Esophagus muscularis mucosa (tissue), 3 donors: ENCODE measurements at regions not wholly inside any gene's neighbourhood (a gene's known extent, or its start where the extent isn't known, plus 50 kb on each side); places are given as distances from the start of the nearest gene placed in this dataset.

ENCODE experiments used
- CTCF ChIP-seq, 3 experiments: fragments of 200-600 bp in 2 of 3; fragments of 450-650 bp in 1 of 3; sonication (generic) in 2 of 3; IDR thresholded peaks; one replicate each; pipeline ENCODE4 v1.5.1; 2017 to 2019; ENCODE audit warnings: antibody characterized with exemption in 3 of 3, mild to moderate bottlenecking in 2 of 3, moderate library complexity in 1 of 3
- POLR2AphosphoS5 ChIP-seq, 2 donors: sonication (generic); formaldehyde crosslinking; IDR thresholded peaks; one replicate each; pipeline ENCODE4 v1.6.1; 2017; ENCODE audit warnings: antibody characterized with exemption in 2 of 2

GRCh38 chr15:61381501-61381900 lies 152.4 kb upstream of the RORA start:
- no peak for TF ChIP-seq CTCF (IDR thresholded peaks at IDR 0.05)
- TF ChIP-seq POLR2AphosphoS5 (IDR thresholded peaks at IDR 0.05), result no peak
